ENCODE measurements at regions not wholly inside any gene's neighbourhood (a gene's known extent, or its start where the extent isn't known, plus 50 kb on each side); places are given as distances from the start of the nearest gene placed in this dataset.
"Not testable (repeated sequence)": the region's sequence is repeated elsewhere in the genome, so short reads cannot be mapped to it uniquely, and the experiment has no call there.

DNA sequence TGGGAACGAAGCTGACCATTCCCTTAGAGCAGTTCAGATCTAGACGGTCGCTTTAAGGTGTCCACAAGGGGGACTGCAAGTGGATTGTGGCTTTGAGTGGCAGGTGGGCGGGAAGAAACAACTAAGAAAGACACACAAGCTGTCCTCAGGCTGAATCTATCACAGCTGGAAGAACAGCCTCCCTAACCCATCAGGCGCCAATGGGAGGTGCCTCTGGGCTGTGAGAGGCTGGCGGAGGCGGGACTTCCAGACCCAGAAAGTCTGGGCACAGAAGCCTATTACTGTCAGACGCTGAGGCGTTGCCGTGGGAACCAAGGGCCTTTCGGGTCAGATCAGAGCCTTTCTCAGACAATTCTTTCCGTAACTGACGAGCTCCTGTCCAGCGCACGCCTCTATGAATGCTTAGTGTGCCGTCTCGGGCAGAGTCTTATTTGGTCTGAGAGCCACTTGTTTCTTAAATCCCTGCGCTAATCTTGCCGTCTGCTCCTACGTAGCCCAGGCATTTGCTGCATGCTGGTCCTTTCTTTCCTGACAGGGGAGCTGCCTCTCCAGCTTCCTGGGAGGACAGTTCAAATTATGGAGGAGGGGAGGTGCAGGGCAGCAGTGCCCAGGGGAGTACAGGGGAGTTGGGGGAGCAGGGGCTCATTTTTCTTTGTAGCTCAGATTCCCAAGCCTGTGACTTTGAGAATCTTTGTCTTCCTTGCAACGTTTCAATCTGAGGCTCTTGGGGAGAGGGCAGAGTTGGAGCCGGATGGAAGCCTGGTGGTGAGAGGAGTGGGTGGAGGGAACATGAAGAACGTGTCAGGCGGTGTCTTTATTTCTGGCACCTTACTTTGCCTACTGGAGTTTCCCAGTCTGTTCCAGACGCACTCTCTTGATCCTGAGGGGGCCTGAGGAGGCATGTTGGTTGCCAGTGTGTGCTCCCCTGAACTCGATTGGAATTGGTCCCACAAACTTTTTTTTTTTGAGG lies 618.7 kb downstream of the KCNJ18 start (continued):
- TF ChIP-seq, protein P1, sequence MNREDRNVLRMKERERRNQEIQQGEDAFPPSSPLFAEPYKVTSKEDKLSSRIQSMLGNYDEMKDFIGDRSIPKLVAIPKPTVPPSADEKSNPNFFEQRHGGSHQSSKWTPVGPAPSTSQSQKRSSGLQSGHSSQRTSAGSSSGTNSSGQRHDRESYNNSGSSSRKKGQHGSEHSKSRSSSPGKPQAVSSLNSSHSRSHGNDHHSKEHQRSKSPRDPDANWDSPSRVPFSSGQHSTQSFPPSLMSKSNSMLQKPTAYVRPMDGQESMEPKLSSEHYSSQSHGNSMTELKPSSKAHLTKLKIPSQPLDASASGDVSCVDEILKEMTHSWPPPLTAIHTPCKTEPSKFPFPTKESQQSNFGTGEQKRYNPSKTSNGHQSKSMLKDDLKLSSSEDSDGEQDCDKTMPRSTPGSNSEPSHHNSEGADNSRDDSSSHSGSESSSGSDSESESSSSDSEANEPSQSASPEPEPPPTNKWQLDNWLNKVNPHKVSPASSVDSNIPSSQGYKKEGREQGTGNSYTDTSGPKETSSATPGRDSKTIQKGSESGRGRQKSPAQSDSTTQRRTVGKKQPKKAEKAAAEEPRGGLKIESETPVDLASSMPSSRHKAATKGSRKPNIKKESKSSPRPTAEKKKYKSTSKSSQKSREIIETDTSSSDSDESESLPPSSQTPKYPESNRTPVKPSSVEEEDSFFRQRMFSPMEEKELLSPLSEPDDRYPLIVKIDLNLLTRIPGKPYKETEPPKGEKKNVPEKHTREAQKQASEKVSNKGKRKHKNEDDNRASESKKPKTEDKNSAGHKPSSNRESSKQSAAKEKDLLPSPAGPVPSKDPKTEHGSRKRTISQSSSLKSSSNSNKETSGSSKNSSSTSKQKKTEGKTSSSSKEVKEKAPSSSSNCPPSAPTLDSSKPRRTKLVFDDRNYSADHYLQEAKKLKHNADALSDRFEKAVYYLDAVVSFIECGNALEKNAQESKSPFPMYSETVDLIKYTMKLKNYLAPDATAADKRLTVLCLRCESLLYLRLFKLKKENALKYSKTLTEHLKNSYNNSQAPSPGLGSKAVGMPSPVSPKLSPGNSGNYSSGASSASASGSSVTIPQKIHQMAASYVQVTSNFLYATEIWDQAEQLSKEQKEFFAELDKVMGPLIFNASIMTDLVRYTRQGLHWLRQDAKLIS (CRISPR knock-in tag; IDR thresholded peaks at IDR 0.05; ENCODE audit: borderline replicate concordance), result no peak
- TF ChIP-seq, protein P2, sequence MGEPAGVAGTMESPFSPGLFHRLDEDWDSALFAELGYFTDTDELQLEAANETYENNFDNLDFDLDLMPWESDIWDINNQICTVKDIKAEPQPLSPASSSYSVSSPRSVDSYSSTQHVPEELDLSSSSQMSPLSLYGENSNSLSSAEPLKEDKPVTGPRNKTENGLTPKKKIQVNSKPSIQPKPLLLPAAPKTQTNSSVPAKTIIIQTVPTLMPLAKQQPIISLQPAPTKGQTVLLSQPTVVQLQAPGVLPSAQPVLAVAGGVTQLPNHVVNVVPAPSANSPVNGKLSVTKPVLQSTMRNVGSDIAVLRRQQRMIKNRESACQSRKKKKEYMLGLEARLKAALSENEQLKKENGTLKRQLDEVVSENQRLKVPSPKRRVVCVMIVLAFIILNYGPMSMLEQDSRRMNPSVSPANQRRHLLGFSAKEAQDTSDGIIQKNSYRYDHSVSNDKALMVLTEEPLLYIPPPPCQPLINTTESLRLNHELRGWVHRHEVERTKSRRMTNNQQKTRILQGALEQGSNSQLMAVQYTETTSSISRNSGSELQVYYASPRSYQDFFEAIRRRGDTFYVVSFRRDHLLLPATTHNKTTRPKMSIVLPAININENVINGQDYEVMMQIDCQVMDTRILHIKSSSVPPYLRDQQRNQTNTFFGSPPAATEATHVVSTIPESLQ (CRISPR knock-in tag; IDR thresholded peaks at IDR 0.05), result no peak
- no peak for TF ChIP-seq IRF2 (CRISPR knock-in tag; IDR thresholded peaks at IDR 0.05; ENCODE audit: borderline replicate concordance, low read depth)
- no peak for TF ChIP-seq ZNF317 (CRISPR knock-in tag; IDR thresholded peaks at IDR 0.05; ENCODE audit: borderline replicate concordance, low read depth)
- TF ChIP-seq JUN (CRISPR knock-in tag; IDR thresholded peaks at IDR 0.05), result no peak
- TF ChIP-seq, protein P3, sequence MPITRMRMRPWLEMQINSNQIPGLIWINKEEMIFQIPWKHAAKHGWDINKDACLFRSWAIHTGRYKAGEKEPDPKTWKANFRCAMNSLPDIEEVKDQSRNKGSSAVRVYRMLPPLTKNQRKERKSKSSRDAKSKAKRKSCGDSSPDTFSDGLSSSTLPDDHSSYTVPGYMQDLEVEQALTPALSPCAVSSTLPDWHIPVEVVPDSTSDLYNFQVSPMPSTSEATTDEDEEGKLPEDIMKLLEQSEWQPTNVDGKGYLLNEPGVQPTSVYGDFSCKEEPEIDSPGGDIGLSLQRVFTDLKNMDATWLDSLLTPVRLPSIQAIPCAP (CRISPR knock-in tag; IDR thresholded peaks at IDR 0.05), result no peak
- no peak for TF ChIP-seq TEAD1 (CRISPR knock-in tag; IDR thresholded peaks at IDR 0.05)
- no peak for TF ChIP-seq ZNF121 (CRISPR knock-in tag; IDR thresholded peaks at IDR 0.05)

DNA sequence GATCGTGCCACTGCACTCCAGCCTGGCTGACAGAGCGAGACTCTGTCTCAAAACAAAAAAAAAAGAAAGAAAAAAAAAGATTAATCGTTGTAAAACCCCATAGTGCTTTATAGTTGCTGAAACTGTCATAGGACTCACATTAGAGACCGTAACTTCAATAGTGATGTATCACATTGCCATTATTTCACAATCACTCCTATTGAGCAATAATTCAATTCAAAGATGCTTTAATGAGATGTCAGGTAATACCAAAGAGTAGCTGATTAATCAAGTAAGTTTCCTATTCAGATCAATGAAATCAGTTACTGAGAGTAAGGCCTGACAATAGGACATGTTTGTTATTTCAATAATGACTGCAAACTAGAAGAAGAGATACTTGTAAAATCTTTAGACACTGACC lies 628.7 kb downstream of the KCNJ18 start:
- ATAC-seq; CTCF ChIA-PET; DNase-seq (ENCODE audit: low spot score); H3K27ac Mint-ChIP-seq; H3K4me1 Mint-ChIP-seq; H3K4me3 Mint-ChIP-seq; POLR2A ChIA-PET: not testable (repeated sequence)
- H3K9me3 Mint-ChIP-seq, result peaks cover 61% of the 10 kb centered on the region
- peaks cover 11% of the 10 kb centered on the region for H3K27me3 Mint-ChIP-seq (ENCODE audit: low read depth)
- H3K36me3 Mint-ChIP-seq, result peaks cover 62% of the 10 kb centered on the region

DNA sequence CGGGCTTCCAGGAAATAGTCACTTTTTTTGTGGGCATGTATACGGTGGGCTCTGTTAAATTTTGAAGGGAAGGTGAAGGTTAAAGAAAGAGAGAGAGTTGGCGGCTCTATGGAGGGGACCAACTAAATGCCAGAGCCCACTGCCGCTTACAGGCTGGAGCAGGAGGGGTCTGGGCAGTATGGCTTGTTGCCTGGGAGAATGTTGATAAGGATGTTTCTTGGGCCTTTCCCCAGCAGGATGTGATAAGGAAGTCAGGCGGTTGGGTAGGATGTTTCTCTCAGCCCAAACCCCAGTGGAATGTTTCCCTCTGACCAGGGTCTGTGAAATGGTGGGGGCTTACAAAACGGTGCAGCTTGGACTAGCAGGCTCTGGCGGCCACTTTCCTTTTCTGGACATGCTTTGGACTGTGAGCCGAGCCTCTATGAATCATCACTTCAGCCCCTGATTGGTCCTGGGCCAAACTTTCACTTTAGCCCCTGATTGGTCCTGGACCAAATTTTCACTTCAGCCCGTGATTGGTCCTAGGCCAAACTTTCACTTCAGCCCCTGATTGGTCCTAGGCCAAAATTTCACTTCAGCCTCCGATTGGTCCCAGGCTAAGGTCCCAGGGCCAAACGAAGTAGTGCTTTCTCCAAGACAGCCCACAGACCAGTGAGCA lies 630.7 kb downstream of the KCNJ18 start:
- POLR2A ChIA-PET; H3K4me3 Mint-ChIP-seq; CTCF ChIA-PET; H3K4me1 Mint-ChIP-seq; H3K27ac Mint-ChIP-seq; DNase-seq (ENCODE audit: low spot score); ATAC-seq: not testable (repeated sequence)
- peaks cover 11% of the 10 kb centered on the region for H3K27me3 Mint-ChIP-seq (ENCODE audit: low read depth)
- peaks cover 52% of the 10 kb centered on the region for H3K9me3 Mint-ChIP-seq
- H3K36me3 Mint-ChIP-seq, result peaks cover 53% of the 10 kb centered on the region

DNA sequence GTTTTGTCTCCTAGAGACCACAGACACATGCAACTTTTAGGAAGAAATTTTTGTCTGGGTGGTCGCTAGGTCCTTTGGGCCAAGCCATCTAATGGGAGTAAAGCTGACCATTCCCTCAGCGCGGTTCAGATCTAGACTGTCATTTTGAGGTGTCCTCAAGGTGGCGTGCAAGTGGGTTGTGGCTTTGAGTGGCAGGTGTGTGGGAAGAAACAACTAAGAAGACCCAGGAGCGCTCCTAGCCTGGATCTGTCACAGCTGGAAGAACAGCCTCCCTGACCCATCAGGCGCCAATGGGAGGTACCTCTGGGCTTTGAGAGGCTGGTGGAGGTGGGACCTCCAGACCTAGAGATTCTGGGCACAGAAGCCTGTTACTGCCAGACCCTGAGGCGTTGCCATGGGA lies 645.1 kb downstream of the KCNJ18 start:
- H3K9me3 Mint-ChIP-seq, result peaks cover 36% of the 10 kb centered on the region
- H3K27me3 Mint-ChIP-seq (ENCODE audit: low read depth), result peaks cover 6% of the 10 kb centered on the region; the same call in 1 of the 2 replicates

More for the DNA sequence above, 645.1 kb downstream of the KCNJ18 start:
- Mint-ChIP-seq H3K27ac (no peak overlapping the region), H3K36me3 (peaks cover 39% of the 10 kb centered on the region), H3K4me3 (no peak overlapping the region), H3K4me1 (no peaks in the 10 kb centered on the region)
- ChIA-PET CTCF (no interaction called here), POLR2A (no interaction called here)
- TF ChIP-seq, protein P4, sequence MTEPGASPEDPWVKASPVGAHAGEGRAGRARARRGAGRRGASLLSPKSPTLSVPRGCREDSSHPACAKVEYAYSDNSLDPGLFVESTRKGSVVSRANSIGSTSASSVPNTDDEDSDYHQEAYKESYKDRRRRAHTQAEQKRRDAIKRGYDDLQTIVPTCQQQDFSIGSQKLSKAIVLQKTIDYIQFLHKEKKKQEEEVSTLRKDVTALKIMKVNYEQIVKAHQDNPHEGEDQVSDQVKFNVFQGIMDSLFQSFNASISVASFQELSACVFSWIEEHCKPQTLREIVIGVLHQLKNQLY (CRISPR knock-in tag; IDR thresholded peaks at IDR 0.05), result no peak
- TF ChIP-seq FOXP1 (CRISPR knock-in tag; IDR thresholded peaks at IDR 0.05; ENCODE audit: borderline replicate concordance), result no peak
- TF ChIP-seq, protein P5, sequence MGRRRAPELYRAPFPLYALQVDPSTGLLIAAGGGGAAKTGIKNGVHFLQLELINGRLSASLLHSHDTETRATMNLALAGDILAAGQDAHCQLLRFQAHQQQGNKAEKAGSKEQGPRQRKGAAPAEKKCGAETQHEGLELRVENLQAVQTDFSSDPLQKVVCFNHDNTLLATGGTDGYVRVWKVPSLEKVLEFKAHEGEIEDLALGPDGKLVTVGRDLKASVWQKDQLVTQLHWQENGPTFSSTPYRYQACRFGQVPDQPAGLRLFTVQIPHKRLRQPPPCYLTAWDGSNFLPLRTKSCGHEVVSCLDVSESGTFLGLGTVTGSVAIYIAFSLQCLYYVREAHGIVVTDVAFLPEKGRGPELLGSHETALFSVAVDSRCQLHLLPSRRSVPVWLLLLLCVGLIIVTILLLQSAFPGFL (CRISPR knock-in tag; IDR thresholded peaks at IDR 0.05; ENCODE audit: borderline replicate concordance), result no peak
- TF ChIP-seq ZNF671 (CRISPR knock-in tag; IDR thresholded peaks at IDR 0.05), result no peak
- TF ChIP-seq GRHL2 (CRISPR knock-in tag; IDR thresholded peaks at IDR 0.05; ENCODE audit: insufficient replicate concordance, severe bottlenecking), result no peak
- TF ChIP-seq, protein P6, sequence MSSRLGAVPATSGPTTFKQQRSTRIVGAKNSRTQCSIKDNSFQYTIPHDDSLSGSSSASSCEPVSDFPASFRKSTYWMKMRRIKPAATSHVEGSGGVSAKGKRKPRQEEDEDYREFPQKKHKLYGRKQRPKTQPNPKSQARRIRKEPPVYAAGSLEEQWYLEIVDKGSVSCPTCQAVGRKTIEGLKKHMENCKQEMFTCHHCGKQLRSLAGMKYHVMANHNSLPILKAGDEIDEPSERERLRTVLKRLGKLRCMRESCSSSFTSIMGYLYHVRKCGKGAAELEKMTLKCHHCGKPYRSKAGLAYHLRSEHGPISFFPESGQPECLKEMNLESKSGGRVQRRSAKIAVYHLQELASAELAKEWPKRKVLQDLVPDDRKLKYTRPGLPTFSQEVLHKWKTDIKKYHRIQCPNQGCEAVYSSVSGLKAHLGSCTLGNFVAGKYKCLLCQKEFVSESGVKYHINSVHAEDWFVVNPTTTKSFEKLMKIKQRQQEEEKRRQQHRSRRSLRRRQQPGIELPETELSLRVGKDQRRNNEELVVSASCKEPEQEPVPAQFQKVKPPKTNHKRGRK (CRISPR knock-in tag; IDR thresholded peaks at IDR 0.05; ENCODE audit: borderline replicate concordance), result no peak
- TF ChIP-seq, protein P7, sequence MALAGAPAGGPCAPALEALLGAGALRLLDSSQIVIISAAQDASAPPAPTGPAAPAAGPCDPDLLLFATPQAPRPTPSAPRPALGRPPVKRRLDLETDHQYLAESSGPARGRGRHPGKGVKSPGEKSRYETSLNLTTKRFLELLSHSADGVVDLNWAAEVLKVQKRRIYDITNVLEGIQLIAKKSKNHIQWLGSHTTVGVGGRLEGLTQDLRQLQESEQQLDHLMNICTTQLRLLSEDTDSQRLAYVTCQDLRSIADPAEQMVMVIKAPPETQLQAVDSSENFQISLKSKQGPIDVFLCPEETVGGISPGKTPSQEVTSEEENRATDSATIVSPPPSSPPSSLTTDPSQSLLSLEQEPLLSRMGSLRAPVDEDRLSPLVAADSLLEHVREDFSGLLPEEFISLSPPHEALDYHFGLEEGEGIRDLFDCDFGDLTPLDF (CRISPR knock-in tag; IDR thresholded peaks at IDR 0.05), result no peak
- ATAC-seq (no peak), DNase-seq (ENCODE audit: low spot score) (no peak)

All from WTC11 (cell line).